DND-41 (cell line): ENCODE measurements at regions not wholly inside any gene's neighbourhood (a gene's known extent, or its start where the extent isn't known, plus 50 kb on each side); places are given as distances from the start of the nearest gene placed in this dataset.

Experiments
- ATAC-seq: fragments of 200-7000 bp; cut with Tn5 transposase; 3 replicates; pipeline ENCODE4 v1.9.1; 2021; ENCODE audit warnings: low read depth; ENCODE audit not compliant: insufficient read depth
- DNase-seq: peaks from one replicate; pipeline ENCODE4 v3.0.0-alpha.2; 2020
- H2AFZ ChIP-seq: 2 replicates; pipeline ENCODE4 v1.6.0; 2012; ENCODE audit warnings: low read depth, low read length
- H3K27ac ChIP-seq: 2 replicates; pipeline ENCODE4 v1.5.1; 2012; ENCODE audit warnings: low read length, inconsistent platforms
- H3K27me3 ChIP-seq: fragments of 200-600 bp; sonication (generic); 2 replicates; pipeline ENCODE4 v1.6.0; 2012; ENCODE audit warnings: low read length, mild to moderate bottlenecking, inconsistent platforms; ENCODE audit not compliant: insufficient read depth, poor library complexity
- H3K36me3 ChIP-seq: 2 replicates; pipeline ENCODE4 v1.5.1; 2012; ENCODE audit warnings: low read length, inconsistent platforms; ENCODE audit not compliant: insufficient read depth
- H3K4me1 ChIP-seq: 2 replicates; pipeline ENCODE4 v1.5.1; 2012; ENCODE audit warnings: mild to moderate bottlenecking, low read length; ENCODE audit not compliant: insufficient read depth
- H3K4me2 ChIP-seq: 2 replicates; pipeline ENCODE4 v1.6.0; 2012; ENCODE audit warnings: mild to moderate bottlenecking, moderate library complexity, low read length, inconsistent platforms; ENCODE audit not compliant: insufficient read depth
- H3K4me3 ChIP-seq, 2 experiments: fragments of 200-600 bp in 1 of 2; shearing (Covaris generic) in 1 of 2; 2 replicates each; pipeline ENCODE4 v1.5.1; 2012 to 2016; ENCODE audit warnings: inconsistent platforms in 2 of 2, low read length in 2 of 2, mild to moderate bottlenecking in 2 of 2, low read depth in 1 of 2, moderate library complexity in 1 of 2
- H3K79me2 ChIP-seq: 2 replicates; pipeline ENCODE4 v1.6.0; 2012; ENCODE audit warnings: low read length, inconsistent platforms; ENCODE audit not compliant: insufficient read depth
- H3K9ac ChIP-seq: 2 replicates; pipeline ENCODE4 v1.6.0; 2012; ENCODE audit warnings: low read depth, mild to moderate bottlenecking, inconsistent platforms, low read length, moderate library complexity
- H3K9me3 ChIP-seq: 2 replicates; pipeline ENCODE4 v1.5.1; 2012; ENCODE audit warnings: low read length, moderate library complexity, mild to moderate bottlenecking, inconsistent platforms; ENCODE audit not compliant: insufficient read depth, severe bottlenecking
- H4K20me1 ChIP-seq: 2 replicates; pipeline ENCODE4 v1.6.0; 2012; ENCODE audit warnings: low read length; ENCODE audit not compliant: insufficient read depth
- EZH2 ChIP-seq: IDR thresholded peaks from 3 replicates; pipeline ENCODE4 v1.6.1; 2012; ENCODE audit warnings: borderline replicate concordance, low read depth, mild to moderate bottlenecking, moderate library complexity, low read length, inconsistent platforms; ENCODE audit not compliant: severe bottlenecking
- TF ChIP-seq, protein P1 (sequence below): IDR thresholded peaks from 2 replicates; pipeline ENCODE4 v1.5.1; 2012; ENCODE audit warnings: borderline replicate concordance, low read length, moderate library complexity, mild to moderate bottlenecking; ENCODE audit not compliant: poor library complexity, severe bottlenecking; ENCODE audit errors: extremely low read depth

DNA sequence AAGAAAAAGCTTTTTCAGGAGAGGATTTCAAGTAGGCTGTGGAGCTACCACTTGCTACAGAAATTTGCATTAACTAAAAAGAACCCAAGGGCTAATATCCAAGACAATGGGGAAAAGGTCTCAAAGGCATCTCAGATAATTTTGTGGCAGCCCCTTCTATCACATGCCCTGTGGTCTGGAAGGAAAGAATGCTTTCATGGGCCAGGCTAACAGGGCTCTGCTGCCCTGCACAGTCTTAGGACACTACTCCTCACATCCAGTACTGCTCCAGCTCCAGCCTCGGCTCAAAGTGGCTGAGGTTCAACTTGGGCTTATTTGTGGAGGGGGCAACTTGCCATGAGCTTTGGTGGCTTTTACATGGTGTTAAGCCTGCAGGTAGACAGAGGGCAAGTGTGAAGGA is 1150.3 kb downstream of the CNTNAP5 start:
- Histone ChIP-seq H3K4me3 (no peak overlapping the region), H3K9me3 (no peaks in the 10 kb centered on the region), H3K27me3 (no peaks in the 10 kb centered on the region), H3K36me3 (no peaks in the 10 kb centered on the region), H3K27ac (no peak overlapping the region), H2AFZ (no peak overlapping the region), H3K4me1 (no peaks in the 10 kb centered on the region), H3K79me2 (no peaks in the 10 kb centered on the region), H3K4me2 (no peak overlapping the region), H4K20me1 (no peaks in the 10 kb centered on the region), H3K9ac (no peak overlapping the region)
- ATAC-seq (no peak), DNase-seq (no peak)
- TF ChIP-seq EZH2, result no peak

DNA sequence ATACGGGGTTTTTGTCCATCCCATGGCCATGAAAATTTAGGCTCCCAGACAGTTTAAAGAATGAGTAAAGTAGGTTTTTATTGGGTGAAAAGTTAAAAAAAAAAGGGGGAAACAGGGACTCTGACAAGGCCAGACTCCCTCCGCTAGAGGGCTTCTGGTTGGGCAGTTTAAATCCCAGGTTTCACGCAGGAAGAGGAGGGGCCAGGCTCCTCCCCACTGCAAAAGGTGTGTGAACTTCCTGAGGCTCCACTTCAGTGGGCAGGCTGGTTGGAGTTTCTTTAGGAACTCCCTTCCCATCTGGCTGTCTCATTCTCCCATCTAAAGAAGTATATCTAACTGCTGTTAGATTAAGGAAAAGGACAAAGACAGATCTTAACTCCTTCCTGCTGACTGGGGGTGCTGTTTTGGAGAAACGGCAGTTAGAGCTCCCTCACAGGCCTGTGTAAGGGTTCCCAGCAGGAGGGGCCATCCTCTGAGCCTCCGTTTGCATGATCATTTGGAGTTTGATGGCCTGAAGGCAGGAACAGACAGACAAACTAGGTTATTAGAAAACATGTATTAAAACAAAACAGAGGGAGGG is 1160.7 kb downstream of the CNTNAP5 start:
- H3K27ac ChIP-seq, result no peak overlapping the region
- no peak overlapping the region for H2AFZ ChIP-seq
- no peaks in the 10 kb centered on the region for H3K79me2 ChIP-seq
- TF ChIP-seq EZH2, result no peak
- TF ChIP-seq, protein P1, sequence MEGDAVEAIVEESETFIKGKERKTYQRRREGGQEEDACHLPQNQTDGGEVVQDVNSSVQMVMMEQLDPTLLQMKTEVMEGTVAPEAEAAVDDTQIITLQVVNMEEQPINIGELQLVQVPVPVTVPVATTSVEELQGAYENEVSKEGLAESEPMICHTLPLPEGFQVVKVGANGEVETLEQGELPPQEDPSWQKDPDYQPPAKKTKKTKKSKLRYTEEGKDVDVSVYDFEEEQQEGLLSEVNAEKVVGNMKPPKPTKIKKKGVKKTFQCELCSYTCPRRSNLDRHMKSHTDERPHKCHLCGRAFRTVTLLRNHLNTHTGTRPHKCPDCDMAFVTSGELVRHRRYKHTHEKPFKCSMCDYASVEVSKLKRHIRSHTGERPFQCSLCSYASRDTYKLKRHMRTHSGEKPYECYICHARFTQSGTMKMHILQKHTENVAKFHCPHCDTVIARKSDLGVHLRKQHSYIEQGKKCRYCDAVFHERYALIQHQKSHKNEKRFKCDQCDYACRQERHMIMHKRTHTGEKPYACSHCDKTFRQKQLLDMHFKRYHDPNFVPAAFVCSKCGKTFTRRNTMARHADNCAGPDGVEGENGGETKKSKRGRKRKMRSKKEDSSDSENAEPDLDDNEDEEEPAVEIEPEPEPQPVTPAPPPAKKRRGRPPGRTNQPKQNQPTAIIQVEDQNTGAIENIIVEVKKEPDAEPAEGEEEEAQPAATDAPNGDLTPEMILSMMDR, result no peak
- no peak overlapping the region for H3K4me3 ChIP-seq
- ATAC-seq, result no peak
- H3K9ac ChIP-seq, result no peak overlapping the region
- no peak for DNase-seq
- no peaks in the 10 kb centered on the region for H3K9me3 ChIP-seq
- no peaks in the 10 kb centered on the region for H3K27me3 ChIP-seq
- no peaks in the 10 kb centered on the region for H3K36me3 ChIP-seq
- no peak overlapping the region for H3K4me2 ChIP-seq
- H3K4me1 ChIP-seq, result no peaks in the 10 kb centered on the region
- no peaks in the 10 kb centered on the region for H4K20me1 ChIP-seq

DNA sequence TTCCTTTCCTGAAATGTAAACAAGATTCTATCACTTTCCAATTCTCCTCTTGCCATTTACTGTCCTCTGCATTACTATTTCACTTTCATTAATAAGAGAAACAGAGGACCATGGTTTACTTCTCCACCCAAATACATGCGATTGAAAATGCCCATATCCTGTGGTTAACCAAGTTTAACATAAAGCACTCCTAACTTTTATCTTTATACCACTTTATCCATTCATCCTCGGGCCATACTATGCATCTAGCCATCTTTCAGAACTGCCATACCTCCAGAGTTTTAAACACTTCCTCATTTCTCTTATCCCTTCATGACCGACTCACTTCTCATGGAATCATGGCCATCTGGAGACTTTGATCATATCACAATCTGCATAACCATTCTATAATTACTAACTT is 1182.3 kb downstream of the CNTNAP5 start:
- no peaks in the 10 kb centered on the region for H3K4me1 ChIP-seq
- no peak overlapping the region for H3K27ac ChIP-seq
- TF ChIP-seq, protein P1, result no peak
- no peak for TF ChIP-seq EZH2
- no peak for DNase-seq
- H3K9me3 ChIP-seq, result no peaks in the 10 kb centered on the region
- no peaks in the 10 kb centered on the region for H4K20me1 ChIP-seq
- no peak for ATAC-seq
- H2AFZ ChIP-seq, result no peak overlapping the region
- H3K4me3 ChIP-seq, result no peak overlapping the region
- no peak overlapping the region for H3K9ac ChIP-seq
- H3K27me3 ChIP-seq, result no peaks in the 10 kb centered on the region
- no peaks in the 10 kb centered on the region for H3K36me3 ChIP-seq
- H3K4me2 ChIP-seq, result no peak overlapping the region
- H3K79me2 ChIP-seq, result no peaks in the 10 kb centered on the region

DNA sequence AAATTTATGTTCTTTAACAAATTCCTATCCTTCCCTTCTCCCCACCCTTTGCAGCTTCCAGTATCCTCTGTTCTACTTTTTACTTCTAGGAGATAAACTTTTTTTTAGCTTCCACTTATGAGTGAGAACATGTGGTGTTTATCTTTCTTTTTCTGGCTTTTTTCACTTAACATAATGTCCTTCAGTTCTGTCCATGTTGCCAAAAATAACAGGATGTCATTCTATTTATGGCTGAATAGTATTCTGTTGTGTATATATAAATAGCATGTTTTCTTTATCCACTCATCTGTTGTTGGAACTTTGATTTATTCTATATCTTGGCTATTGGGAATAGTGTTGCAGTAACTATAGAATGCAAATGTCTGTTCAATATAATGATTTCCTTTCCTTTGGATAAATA is 1191.2 kb downstream of the CNTNAP5 start:
- no peaks in the 10 kb centered on the region for H3K9me3 ChIP-seq
- no peaks in the 10 kb centered on the region for H3K79me2 ChIP-seq
- DNase-seq, result no peak
- H2AFZ ChIP-seq, result no peak overlapping the region
- no peak overlapping the region for H3K4me2 ChIP-seq
- no peak overlapping the region for H3K4me3 ChIP-seq
- no peaks in the 10 kb centered on the region for H3K27me3 ChIP-seq
- TF ChIP-seq EZH2, result no peak
- no peak for ATAC-seq
- H3K9ac ChIP-seq, result no peak overlapping the region
- no peak overlapping the region for H3K27ac ChIP-seq
- no peaks in the 10 kb centered on the region for H3K36me3 ChIP-seq
- H4K20me1 ChIP-seq, result no peaks in the 10 kb centered on the region
- no peaks in the 10 kb centered on the region for H3K4me1 ChIP-seq
